ENCODE measurements at regions not wholly inside any gene's neighbourhood (a gene's known extent, or its start where the extent isn't known, plus 50 kb on each side); places are given as distances from the start of the nearest gene placed in this dataset.

DNA sequence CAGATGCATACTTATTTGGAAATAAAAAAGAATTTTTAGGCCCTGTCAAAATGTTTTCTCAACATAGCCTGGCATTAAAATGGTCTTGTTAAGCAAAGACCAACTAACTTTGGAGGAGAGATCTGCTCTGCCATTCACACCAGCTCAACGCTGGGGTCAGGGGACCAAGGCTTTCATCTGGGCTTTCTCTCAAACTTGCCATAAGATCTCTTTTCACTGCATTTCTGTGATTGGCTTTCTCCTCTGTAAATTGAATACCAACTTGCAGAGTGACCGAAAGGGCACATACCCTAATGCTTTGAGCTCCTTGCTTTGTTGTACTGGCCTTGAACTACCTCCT, 71.2 kb downstream of the MYCN start:
- TF ChIP-seq EZH2 (IDR thresholded peaks at IDR 0.05; ENCODE audit: low read depth, low read length, severe bottlenecking): no peak
- TF ChIP-seq, protein P1, sequence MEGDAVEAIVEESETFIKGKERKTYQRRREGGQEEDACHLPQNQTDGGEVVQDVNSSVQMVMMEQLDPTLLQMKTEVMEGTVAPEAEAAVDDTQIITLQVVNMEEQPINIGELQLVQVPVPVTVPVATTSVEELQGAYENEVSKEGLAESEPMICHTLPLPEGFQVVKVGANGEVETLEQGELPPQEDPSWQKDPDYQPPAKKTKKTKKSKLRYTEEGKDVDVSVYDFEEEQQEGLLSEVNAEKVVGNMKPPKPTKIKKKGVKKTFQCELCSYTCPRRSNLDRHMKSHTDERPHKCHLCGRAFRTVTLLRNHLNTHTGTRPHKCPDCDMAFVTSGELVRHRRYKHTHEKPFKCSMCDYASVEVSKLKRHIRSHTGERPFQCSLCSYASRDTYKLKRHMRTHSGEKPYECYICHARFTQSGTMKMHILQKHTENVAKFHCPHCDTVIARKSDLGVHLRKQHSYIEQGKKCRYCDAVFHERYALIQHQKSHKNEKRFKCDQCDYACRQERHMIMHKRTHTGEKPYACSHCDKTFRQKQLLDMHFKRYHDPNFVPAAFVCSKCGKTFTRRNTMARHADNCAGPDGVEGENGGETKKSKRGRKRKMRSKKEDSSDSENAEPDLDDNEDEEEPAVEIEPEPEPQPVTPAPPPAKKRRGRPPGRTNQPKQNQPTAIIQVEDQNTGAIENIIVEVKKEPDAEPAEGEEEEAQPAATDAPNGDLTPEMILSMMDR (IDR thresholded peaks at IDR 0.05; ENCODE audit: control extremely low read depth in 1 of 3, insufficient read depth in 1 of 3, low read depth in 1 of 3, low read length in 3 of 3): no peak
- TF ChIP-seq CBX5 (IDR thresholded peaks at IDR 0.05; ENCODE audit: low read depth, low read length): no peak
- TF ChIP-seq, protein P2, sequence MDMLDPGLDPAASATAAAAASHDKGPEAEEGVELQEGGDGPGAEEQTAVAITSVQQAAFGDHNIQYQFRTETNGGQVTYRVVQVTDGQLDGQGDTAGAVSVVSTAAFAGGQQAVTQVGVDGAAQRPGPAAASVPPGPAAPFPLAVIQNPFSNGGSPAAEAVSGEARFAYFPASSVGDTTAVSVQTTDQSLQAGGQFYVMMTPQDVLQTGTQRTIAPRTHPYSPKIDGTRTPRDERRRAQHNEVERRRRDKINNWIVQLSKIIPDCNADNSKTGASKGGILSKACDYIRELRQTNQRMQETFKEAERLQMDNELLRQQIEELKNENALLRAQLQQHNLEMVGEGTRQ (IDR thresholded peaks at IDR 0.05; ENCODE audit: low read length): no peak
- TF ChIP-seq MAX (IDR thresholded peaks at IDR 0.05): no peak
- no peak for TF ChIP-seq KDM1A (IDR thresholded peaks at IDR 0.05; ENCODE audit: borderline replicate concordance, low read length)
- no peak for TF ChIP-seq TBP (IDR thresholded peaks at IDR 0.05; ENCODE audit: low read depth, low read length)
- no peak for TF ChIP-seq ZNF274 (IDR thresholded peaks at IDR 0.05; ENCODE audit: borderline replicate concordance, extremely low read depth, low read length)

Data from H1 (cell line).